ENCODE measurements at regions not wholly inside any gene's neighbourhood (a gene's known extent, or its start where the extent isn't known, plus 50 kb on each side); places are given as distances from the start of the nearest gene placed in this dataset.
"Not testable (repeated sequence)": the region's sequence is repeated elsewhere in the genome, so short reads cannot be mapped to it uniquely, and the experiment has no call there.

- no peak for TF ChIP-seq EZH2phosphoT487 (IDR thresholded peaks at IDR 0.05; ENCODE audit: borderline replicate concordance, low read length)
- TF ChIP-seq, protein P1, sequence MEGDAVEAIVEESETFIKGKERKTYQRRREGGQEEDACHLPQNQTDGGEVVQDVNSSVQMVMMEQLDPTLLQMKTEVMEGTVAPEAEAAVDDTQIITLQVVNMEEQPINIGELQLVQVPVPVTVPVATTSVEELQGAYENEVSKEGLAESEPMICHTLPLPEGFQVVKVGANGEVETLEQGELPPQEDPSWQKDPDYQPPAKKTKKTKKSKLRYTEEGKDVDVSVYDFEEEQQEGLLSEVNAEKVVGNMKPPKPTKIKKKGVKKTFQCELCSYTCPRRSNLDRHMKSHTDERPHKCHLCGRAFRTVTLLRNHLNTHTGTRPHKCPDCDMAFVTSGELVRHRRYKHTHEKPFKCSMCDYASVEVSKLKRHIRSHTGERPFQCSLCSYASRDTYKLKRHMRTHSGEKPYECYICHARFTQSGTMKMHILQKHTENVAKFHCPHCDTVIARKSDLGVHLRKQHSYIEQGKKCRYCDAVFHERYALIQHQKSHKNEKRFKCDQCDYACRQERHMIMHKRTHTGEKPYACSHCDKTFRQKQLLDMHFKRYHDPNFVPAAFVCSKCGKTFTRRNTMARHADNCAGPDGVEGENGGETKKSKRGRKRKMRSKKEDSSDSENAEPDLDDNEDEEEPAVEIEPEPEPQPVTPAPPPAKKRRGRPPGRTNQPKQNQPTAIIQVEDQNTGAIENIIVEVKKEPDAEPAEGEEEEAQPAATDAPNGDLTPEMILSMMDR (IDR thresholded peaks at IDR 0.05; ENCODE audit: low read depth, low read length, poor library complexity, severe bottlenecking): no peak
Measured at GRCh38 chr7:32774541-32774951, 117.0 kb downstream of the KBTBD2 start.

GRCh38 chr7:32768866-32769510 is 122.6 kb downstream of the KBTBD2 start:
- not testable (repeated sequence) for H3K9me3 ChIP-seq (ENCODE audit: control insufficient read depth, insufficient read depth, low read length); H3F3A ChIP-seq (ENCODE audit: control insufficient read depth, insufficient read depth); H4K20me1 ChIP-seq (ENCODE audit: control insufficient read depth, insufficient read depth, low read depth, low read length); H3K4me3 ChIP-seq (ENCODE audit: low read length); H3K4me1 ChIP-seq (ENCODE audit: control insufficient read depth, low read length); H3K4me2 ChIP-seq (ENCODE audit: low read length); H3K36me3 ChIP-seq (ENCODE audit: control insufficient read depth, low read length); H3K27ac ChIP-seq (ENCODE audit: low read depth, low read length); H3K27me3 ChIP-seq (ENCODE audit: control insufficient read depth, low read length); H3K9me2 ChIP-seq (replicated peaks; ENCODE audit: control insufficient read depth, low read length); H3K79me2 ChIP-seq (ENCODE audit: control insufficient read depth, low read length)

More at GRCh38 chr7:32774541-32774951, 117.0 kb downstream of the KBTBD2 start:
- no peaks in the 10 kb centered on the region for H3K9me3 ChIP-seq (ENCODE audit: control insufficient read depth, insufficient read depth, low read length)
- H3F3A ChIP-seq (ENCODE audit: control insufficient read depth, insufficient read depth): no peaks in the 10 kb centered on the region
- no peak overlapping the region for H3K4me3 ChIP-seq (ENCODE audit: low read length)
- H3K4me1 ChIP-seq (ENCODE audit: control insufficient read depth, low read length): no peaks in the 10 kb centered on the region
- no peak overlapping the region for H3K4me2 ChIP-seq (ENCODE audit: low read length)
- no peaks in the 10 kb centered on the region for H3K79me2 ChIP-seq (ENCODE audit: control insufficient read depth, low read length)
- no peaks in the 10 kb centered on the region for H4K20me1 ChIP-seq (ENCODE audit: control insufficient read depth, insufficient read depth, low read depth, low read length)
- no peaks in the 10 kb centered on the region for H3K36me3 ChIP-seq (ENCODE audit: control insufficient read depth, low read length)
- H3K27me3 ChIP-seq (ENCODE audit: control insufficient read depth, low read length): no peaks in the 10 kb centered on the region
- no peak overlapping the region for H3K27ac ChIP-seq (ENCODE audit: low read depth, low read length)
- no peaks in the 10 kb centered on the region for H3K9me2 ChIP-seq (replicated peaks; ENCODE audit: control insufficient read depth, low read length)

DNA sequence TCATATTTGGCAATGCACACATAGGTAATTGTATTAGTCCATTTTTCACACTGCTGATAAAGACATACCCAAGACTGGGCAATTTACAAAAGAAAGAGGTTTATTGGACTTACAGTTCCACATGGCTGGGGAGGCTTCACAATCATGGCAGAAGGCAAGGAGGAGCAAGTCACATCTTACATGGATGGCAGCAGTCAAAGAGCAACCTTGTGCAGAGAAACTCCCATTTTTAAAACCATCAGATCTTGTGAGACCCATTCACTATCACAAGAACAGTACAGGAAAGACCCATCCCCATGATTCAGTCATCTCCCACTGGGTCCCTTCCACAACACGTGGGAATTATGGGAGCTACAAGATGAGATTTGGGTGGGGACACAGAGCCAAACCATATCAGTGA is 123.2 kb downstream of the KBTBD2 start:
- H3K27me3 ChIP-seq (ENCODE audit: control insufficient read depth, low read length); H3K36me3 ChIP-seq (ENCODE audit: control insufficient read depth, low read length); H3K4me1 ChIP-seq (ENCODE audit: control insufficient read depth, low read length); H3K4me3 ChIP-seq (ENCODE audit: low read length); H3K79me2 ChIP-seq (ENCODE audit: control insufficient read depth, low read length); H3K9me2 ChIP-seq (replicated peaks; ENCODE audit: control insufficient read depth, low read length); H3K27ac ChIP-seq (ENCODE audit: low read depth, low read length); H4K20me1 ChIP-seq (ENCODE audit: control insufficient read depth, insufficient read depth, low read depth, low read length); H3K4me2 ChIP-seq (ENCODE audit: low read length); H3F3A ChIP-seq (ENCODE audit: control insufficient read depth, insufficient read depth); H3K9me3 ChIP-seq (ENCODE audit: control insufficient read depth, insufficient read depth, low read length): not testable (repeated sequence)

DNA sequence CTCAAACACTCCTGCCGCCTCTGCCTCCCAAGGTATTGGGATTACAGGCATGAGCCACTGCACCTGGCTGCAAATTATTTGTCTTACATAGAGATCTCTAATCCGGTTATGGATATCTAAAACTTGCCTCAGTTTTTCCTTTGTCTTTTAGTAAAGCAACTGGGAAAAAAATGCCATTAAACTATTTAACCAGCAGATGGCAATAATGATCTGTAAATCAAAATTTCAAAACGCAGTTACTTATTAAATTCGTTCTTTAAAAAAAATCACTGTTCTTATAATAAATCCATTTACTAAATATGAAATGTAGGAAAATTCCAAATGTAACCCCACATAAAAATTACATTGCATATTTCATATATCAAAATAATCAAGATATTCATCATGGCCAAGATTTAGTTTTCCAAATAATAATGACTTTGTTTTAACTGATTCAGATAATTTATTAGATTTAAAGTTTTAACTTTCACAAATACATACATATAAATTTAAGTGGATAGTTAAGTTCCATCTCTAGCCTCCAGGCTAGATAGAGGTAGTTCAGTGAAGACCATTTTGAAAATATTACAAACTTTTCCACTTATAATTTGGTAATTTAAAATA is 125.8 kb downstream of the KBTBD2 start:
- TF ChIP-seq, protein P1 (IDR thresholded peaks at IDR 0.05; ENCODE audit: low read depth, low read length, poor library complexity, severe bottlenecking): peak; percentile 49
- not testable (repeated sequence) for H3K9me2 ChIP-seq (replicated peaks; ENCODE audit: control insufficient read depth, low read length); H4K20me1 ChIP-seq (ENCODE audit: control insufficient read depth, insufficient read depth, low read depth, low read length); H3K79me2 ChIP-seq (ENCODE audit: control insufficient read depth, low read length); H3K9me3 ChIP-seq (ENCODE audit: control insufficient read depth, insufficient read depth, low read length); H3K4me1 ChIP-seq (ENCODE audit: control insufficient read depth, low read length); H3K27ac ChIP-seq (ENCODE audit: low read depth, low read length); H3F3A ChIP-seq (ENCODE audit: control insufficient read depth, insufficient read depth); H3K4me3 ChIP-seq (ENCODE audit: low read length); H3K4me2 ChIP-seq (ENCODE audit: low read length); H3K36me3 ChIP-seq (ENCODE audit: control insufficient read depth, low read length)
- H3K27me3 ChIP-seq (ENCODE audit: control insufficient read depth, low read length): peaks cover 19% of the 10 kb centered on the region
